ENCODE measurements at regions not wholly inside any gene's neighbourhood (a gene's known extent, or its start where the extent isn't known, plus 50 kb on each side); places are given as distances from the start of the nearest gene placed in this dataset.

- DNase-seq (ENCODE audit: extremely low read depth, low read depth) = no peak
- no peak for TF ChIP-seq CTCF (IDR thresholded peaks at IDR 0.05; ENCODE audit: low read depth, low read length)
Measured at GRCh38 chr2:467892-468647, 180.2 kb upstream of the ALKAL2 start.

GRCh38 chr2:467543-467891 is 179.6 kb upstream of the ALKAL2 start:
- DNase-seq (ENCODE audit: extremely low read depth, low read depth) = no peak
- TF ChIP-seq CTCF (IDR thresholded peaks at IDR 0.05; ENCODE audit: low read depth, low read length) = no peak

GRCh38 chr2:467101-467500 is 179.2 kb upstream of the ALKAL2 start:
- no peak for DNase-seq (ENCODE audit: extremely low read depth, low read depth)
- TF ChIP-seq CTCF (IDR thresholded peaks at IDR 0.05; ENCODE audit: low read depth, low read length) = no peak

GRCh38 chr2:464562-465309 is 176.8 kb upstream of the ALKAL2 start:
- no peak for DNase-seq (ENCODE audit: extremely low read depth, low read depth)
- TF ChIP-seq CTCF (IDR thresholded peaks at IDR 0.05; ENCODE audit: low read depth, low read length) = no peak

- DNase-seq (ENCODE audit: extremely low read depth, low read depth) = no peak
- no peak for TF ChIP-seq CTCF (IDR thresholded peaks at IDR 0.05; ENCODE audit: low read depth, low read length)
Measured at GRCh38 chr2:460861-461260, 173.0 kb upstream of the ALKAL2 start.

GRCh38 chr2:459931-460330 is 172.0 kb upstream of the ALKAL2 start:
- TF ChIP-seq CTCF (IDR thresholded peaks at IDR 0.05; ENCODE audit: low read depth, low read length) = no peak
- DNase-seq (ENCODE audit: extremely low read depth, low read depth) = no peak

GRCh38 chr2:458425-458815 is 170.5 kb upstream of the ALKAL2 start:
- no peak for TF ChIP-seq CTCF (IDR thresholded peaks at IDR 0.05; ENCODE audit: low read depth, low read length)
- DNase-seq (ENCODE audit: extremely low read depth, low read depth) = no peak
